CD4-positive, alpha-beta T cell treated with Interleukin-6 at 100 ng/mL for 8 hours (primary cell): ENCODE measurements at regions not wholly inside any gene's neighbourhood (a gene's known extent, or its start where the extent isn't known, plus 50 kb on each side); places are given as distances from the start of the nearest gene placed in this dataset.
"Not testable (repeated sequence)": the region's sequence is repeated elsewhere in the genome, so short reads cannot be mapped to it uniquely, and the experiment has no call there.

ENCODE experiments used
- DNase-seq: peaks from one replicate; pipeline ENCODE4 v3.0.0-alpha.2; 2020; ENCODE audit warnings: mixed read lengths, low spot score

GRCh38 chr10:9850415-9850814, 1167.3 kb upstream of the CELF2 start:
- DNase-seq = no peak

- DNase-seq = no peak
Observed at GRCh38 chr10:9851808-9852207, 1165.9 kb upstream of the CELF2 start.

- DNase-seq = no peak
Observed at GRCh38 chr10:9853405-9854355, 1164.0 kb upstream of the CELF2 start.

GRCh38 chr10:9855451-9855850, 1162.2 kb upstream of the CELF2 start:
- DNase-seq = not testable (repeated sequence)

GRCh38 chr10:9858816-9859215, 1158.9 kb upstream of the CELF2 start:
- no peak for DNase-seq

- no peak for DNase-seq
Observed at GRCh38 chr10:9860045-9860444, 1157.6 kb upstream of the CELF2 start.

GRCh38 chr10:9863559-9864121, 1154.0 kb upstream of the CELF2 start:
- no peak for DNase-seq

- DNase-seq = no peak
Observed at GRCh38 chr10:9868499-9868898, 1149.2 kb upstream of the CELF2 start.

- DNase-seq = no peak
Observed at GRCh38 chr10:9869205-9869604, 1148.5 kb upstream of the CELF2 start.

GRCh38 chr10:9869606-9870176, 1148.0 kb upstream of the CELF2 start:
- no peak for DNase-seq

GRCh38 chr10:9875353-9875752, 1142.3 kb upstream of the CELF2 start:
- no peak for DNase-seq

GRCh38 chr10:9877978-9878377, 1139.7 kb upstream of the CELF2 start:
- DNase-seq = no peak

- DNase-seq = no peak
Observed at GRCh38 chr10:9878383-9878782, 1139.3 kb upstream of the CELF2 start.

- DNase-seq = no peak
Observed at GRCh38 chr10:9885761-9886160, 1131.9 kb upstream of the CELF2 start.

- DNase-seq = no peak
Observed at GRCh38 chr10:9886772-9887171, 1130.9 kb upstream of the CELF2 start.

- no peak for DNase-seq
Observed at GRCh38 chr10:9895453-9895852, 1122.2 kb upstream of the CELF2 start.

GRCh38 chr10:9895981-9896380, 1121.7 kb upstream of the CELF2 start:
- no peak for DNase-seq

GRCh38 chr10:9898633-9899395, 1118.9 kb upstream of the CELF2 start:
- DNase-seq = no peak

- no peak for DNase-seq
Observed at GRCh38 chr10:9900751-9901150, 1116.9 kb upstream of the CELF2 start.

- DNase-seq = no peak
Observed at GRCh38 chr10:9901971-9902370, 1115.7 kb upstream of the CELF2 start.

- DNase-seq = no peak
Observed at GRCh38 chr10:9910446-9910845, 1107.2 kb upstream of the CELF2 start.

GRCh38 chr10:9911488-9911887, 1106.2 kb upstream of the CELF2 start:
- DNase-seq = no peak
